ENCODE measurements at regions not wholly inside any gene's neighbourhood (a gene's known extent, or its start where the extent isn't known, plus 50 kb on each side); places are given as distances from the start of the nearest gene placed in this dataset.

GRCh38 chr15:77698481-77698880, 65.8 kb upstream of the LINGO1 start:
- no peaks in the 10 kb centered on the region for H3K9me3 ChIP-seq
- peaks cover 0 to 10% of the 10 kb centered on the region in 2 donors for H3K4me1 ChIP-seq
- no peak overlapping the region for H3K27ac ChIP-seq
- TF ChIP-seq, protein P1, sequence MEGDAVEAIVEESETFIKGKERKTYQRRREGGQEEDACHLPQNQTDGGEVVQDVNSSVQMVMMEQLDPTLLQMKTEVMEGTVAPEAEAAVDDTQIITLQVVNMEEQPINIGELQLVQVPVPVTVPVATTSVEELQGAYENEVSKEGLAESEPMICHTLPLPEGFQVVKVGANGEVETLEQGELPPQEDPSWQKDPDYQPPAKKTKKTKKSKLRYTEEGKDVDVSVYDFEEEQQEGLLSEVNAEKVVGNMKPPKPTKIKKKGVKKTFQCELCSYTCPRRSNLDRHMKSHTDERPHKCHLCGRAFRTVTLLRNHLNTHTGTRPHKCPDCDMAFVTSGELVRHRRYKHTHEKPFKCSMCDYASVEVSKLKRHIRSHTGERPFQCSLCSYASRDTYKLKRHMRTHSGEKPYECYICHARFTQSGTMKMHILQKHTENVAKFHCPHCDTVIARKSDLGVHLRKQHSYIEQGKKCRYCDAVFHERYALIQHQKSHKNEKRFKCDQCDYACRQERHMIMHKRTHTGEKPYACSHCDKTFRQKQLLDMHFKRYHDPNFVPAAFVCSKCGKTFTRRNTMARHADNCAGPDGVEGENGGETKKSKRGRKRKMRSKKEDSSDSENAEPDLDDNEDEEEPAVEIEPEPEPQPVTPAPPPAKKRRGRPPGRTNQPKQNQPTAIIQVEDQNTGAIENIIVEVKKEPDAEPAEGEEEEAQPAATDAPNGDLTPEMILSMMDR (IDR thresholded peaks at IDR 0.05): no peak
- no peaks in the 10 kb centered on the region for H3K27me3 ChIP-seq
- DNase-seq (ENCODE audit: low spot score): no peak
- no peaks in the 10 kb centered on the region for H3K36me3 ChIP-seq
- H3K4me3 ChIP-seq: no peak overlapping the region

DNA sequence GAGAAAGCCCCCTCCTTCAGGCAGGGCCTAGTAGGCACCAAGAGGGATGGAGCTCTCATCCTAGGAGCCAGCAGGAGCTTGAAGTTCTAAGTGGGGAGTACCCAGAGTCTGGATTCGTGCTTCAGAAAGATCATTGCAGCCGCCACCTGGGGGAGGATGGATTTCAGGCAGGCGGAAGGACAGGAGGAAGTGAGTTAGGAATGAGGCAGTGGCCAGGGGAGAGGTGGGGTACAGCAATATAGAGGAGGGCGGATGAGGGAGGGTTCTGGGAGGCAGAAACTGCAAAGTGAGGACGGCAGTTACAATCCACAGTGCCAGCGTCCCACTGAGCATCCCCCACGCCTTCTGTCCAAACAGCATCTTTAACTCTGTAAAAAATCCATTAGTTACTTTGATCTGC, 65.2 kb upstream of the LINGO1 start:
- DNase-seq (ENCODE audit: low spot score): no peak
- Histone ChIP-seq H3K4me1 (peaks cover 0 to 10% of the 10 kb centered on the region in 2 donors), H3K9me3 (no peaks in the 10 kb centered on the region), H3K27ac (no peak overlapping the region), H3K36me3 (no peaks in the 10 kb centered on the region), H3K27me3 (no peaks in the 10 kb centered on the region), H3K4me3 (no peak overlapping the region)
- TF ChIP-seq, protein P1 (IDR thresholded peaks at IDR 0.05): no peak

DNA sequence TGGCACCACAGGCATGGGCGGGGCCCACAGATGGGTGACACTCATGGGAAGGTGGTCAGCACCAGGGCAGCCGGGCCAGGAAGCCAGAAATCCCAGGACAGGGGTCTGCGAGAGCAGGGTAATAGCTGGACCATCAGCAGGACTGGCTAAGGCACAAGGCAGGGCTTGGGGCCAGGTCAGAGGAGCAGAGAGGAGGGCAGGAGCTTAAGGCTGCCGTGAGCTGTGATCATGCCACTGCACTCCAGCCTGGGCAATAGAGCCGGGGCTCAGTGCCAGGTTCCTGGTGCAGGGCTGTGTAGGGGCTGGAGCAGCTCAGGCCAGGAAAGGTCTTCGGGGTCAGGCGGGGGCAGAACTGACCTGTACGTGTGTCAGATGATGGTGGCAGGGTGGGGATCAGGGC, 64.2 kb upstream of the LINGO1 start:
- no peaks in the 10 kb centered on the region for H3K36me3 ChIP-seq
- peaks cover 0 to 10% of the 10 kb centered on the region in 2 donors for H3K4me1 ChIP-seq
- H3K27ac ChIP-seq: no peak overlapping the region
- no peaks in the 10 kb centered on the region for H3K27me3 ChIP-seq
- H3K9me3 ChIP-seq: no peaks in the 10 kb centered on the region
- DNase-seq (ENCODE audit: low spot score): no peak
- TF ChIP-seq, protein P1 (IDR thresholded peaks at IDR 0.05): no peak
- H3K4me3 ChIP-seq: no peak overlapping the region

GRCh38 chr15:77695961-77696582, 63.4 kb upstream of the LINGO1 start:
- H3K27me3 ChIP-seq: no peaks in the 10 kb centered on the region
- no peak overlapping the region for H3K27ac ChIP-seq
- TF ChIP-seq, protein P1 (IDR thresholded peaks at IDR 0.05): no peak
- H3K9me3 ChIP-seq: no peaks in the 10 kb centered on the region
- H3K4me1 ChIP-seq: peaks cover 0 to 10% of the 10 kb centered on the region in 2 donors
- no peaks in the 10 kb centered on the region for H3K36me3 ChIP-seq
- no peak for DNase-seq (ENCODE audit: low spot score)
- no peak overlapping the region for H3K4me3 ChIP-seq

GRCh38 chr15:77695548-77695947, 62.8 kb upstream of the LINGO1 start:
- DNase-seq (ENCODE audit: low spot score): no peak
- H3K36me3 ChIP-seq: no peaks in the 10 kb centered on the region
- no peaks in the 10 kb centered on the region for H3K9me3 ChIP-seq
- H3K27me3 ChIP-seq: no peaks in the 10 kb centered on the region
- H3K4me1 ChIP-seq: peaks cover 0 to 10% of the 10 kb centered on the region in 2 donors
- no peak overlapping the region for H3K27ac ChIP-seq
- no peak overlapping the region for H3K4me3 ChIP-seq
- TF ChIP-seq, protein P1 (IDR thresholded peaks at IDR 0.05): no peak

GRCh38 chr15:77693576-77693975, 60.9 kb upstream of the LINGO1 start:
- Histone ChIP-seq H3K4me3 (no peak overlapping the region), H3K27ac (no peak overlapping the region), H3K4me1 (peaks cover 0 to 10% of the 10 kb centered on the region in 2 donors), H3K27me3 (no peaks in the 10 kb centered on the region), H3K9me3 (no peaks in the 10 kb centered on the region), H3K36me3 (no peaks in the 10 kb centered on the region)
- TF ChIP-seq, protein P1 (IDR thresholded peaks at IDR 0.05): no peak
- DNase-seq (ENCODE audit: low spot score): no peak
